MCF 10A (cell line): ENCODE measurements at regions not wholly inside any gene's neighbourhood (a gene's known extent, or its start where the extent isn't known, plus 50 kb on each side); places are given as distances from the start of the nearest gene placed in this dataset.
A peak's percentile ranks its signal among the peaks of the same experiment; 100 is the strongest.

Experiments
- BruUV-seq: library from RNA; stranded (reverse); fragments of 400-500 nt; replicated peaks from 2 replicates; lab custom pipeline; 2021; lab: Mats Ljungman, UMichigan
- CTCF ChIA-PET: fragments of 300-600 bp; sonication (Branson Sonifier 250); formaldehyde crosslinking; extraction: SDS; loops from one replicate; lab custom pipeline; 2021; ENCODE audit warnings: antibody characterized with exemption, inconsistent platforms; lab: Yijun Ruan, JAX
- POLR2A ChIA-PET: fragments of 300-600, 350-650 bp; sonication (Branson Sonifier 250); formaldehyde crosslinking; extraction: SDS; loops from one replicate; lab custom pipeline; 2020; ENCODE audit warnings: antibody characterized with exemption, inconsistent platforms; lab: Yijun Ruan, JAX
- DNase-seq: peaks from one replicate; pipeline ENCODE4 v3.0.0-alpha.2; 2018; ENCODE audit not compliant: unreplicated experiment
- H3K27ac Mint-ChIP-seq: one replicate; pipeline ENCODE4 v1.8.0; 2022; ENCODE audit warnings: mild to moderate bottlenecking, low read depth, mixed read lengths; ENCODE audit not compliant: unreplicated experiment
- H3K27me3 Mint-ChIP-seq: one replicate; pipeline ENCODE4 v1.8.0; 2022; ENCODE audit warnings: mixed read lengths; ENCODE audit not compliant: insufficient read depth, unreplicated experiment
- H3K36me3 Mint-ChIP-seq: one replicate; pipeline ENCODE4 v1.8.0; 2022; ENCODE audit warnings: mild to moderate bottlenecking, moderate library complexity, mixed read lengths; ENCODE audit not compliant: insufficient read depth, unreplicated experiment
- H3K4me1 Mint-ChIP-seq: one replicate; pipeline ENCODE4 v1.8.0; 2022; ENCODE audit warnings: mixed read lengths; ENCODE audit not compliant: insufficient read depth, unreplicated experiment
- H3K4me3 Mint-ChIP-seq: one replicate; pipeline ENCODE4 v1.8.0; 2022; ENCODE audit warnings: mild to moderate bottlenecking, moderate library complexity, mixed read lengths; ENCODE audit not compliant: unreplicated experiment
- H3K9me3 Mint-ChIP-seq: one replicate; pipeline ENCODE4 v1.8.0; 2022; ENCODE audit warnings: mixed read lengths; ENCODE audit not compliant: unreplicated experiment
- CTCF ChIP-seq: fragments of 200-600 bp; IDR thresholded peaks from one replicate; pipeline ENCODE4 v1.8.0; 2022; ENCODE audit warnings: antibody characterized with exemption, mild to moderate bottlenecking; ENCODE audit not compliant: unreplicated experiment
- intact Hi-C: fragments of 100-400 bp; cut with micrococcal nuclease; formaldehyde crosslinking; loops from 2 replicates; pipeline ENCODE4 v1.14.1; 2022

- H3K27ac Mint-ChIP-seq, result no peak overlapping the region
- no peak for TF ChIP-seq CTCF
- no peak for DNase-seq
- no peaks in the 10 kb centered on the region for H3K27me3 Mint-ChIP-seq
- CTCF ChIA-PET, result interaction anchor here (0.7 kb wide), 2 partner anchors 22 to 48 kb away, joined by 3 to 4 read pairs; no protein-coding TSS in a partner anchor
- peaks cover 10% of the 10 kb centered on the region for H3K9me3 Mint-ChIP-seq
- H3K36me3 Mint-ChIP-seq, result no peaks in the 10 kb centered on the region
- BruUV-seq, result no TSS peak
- peaks cover 15% of the 10 kb centered on the region for H3K4me1 Mint-ChIP-seq
- intact Hi-C loops, result no loop called here
- H3K4me3 Mint-ChIP-seq, result no peak overlapping the region
- POLR2A ChIA-PET, result interaction anchor here (0.9 kb wide), 1 partner anchor 41 kb away, joined by 3 read pairs; no protein-coding TSS in a partner anchor
These were observed 309.7 kb upstream of the RBMS3 start for GRCh38 chr3:28971156-28971555.

GRCh38 chr3:28972921-28973320 lies 307.9 kb upstream of the RBMS3 start:
- ChIA-PET POLR2A (no interaction called here), CTCF (no interaction called here)
- Mint-ChIP-seq H3K27me3 (no peaks in the 10 kb centered on the region), H3K27ac (no peak overlapping the region), H3K9me3 (peaks cover 10% of the 10 kb centered on the region), H3K4me1 (peaks cover 15% of the 10 kb centered on the region), H3K36me3 (peaks cover 4% of the 10 kb centered on the region), H3K4me3 (no peak overlapping the region)
- DNase-seq, result peak; percentile 14
- BruUV-seq, result no TSS peak
- no peak for TF ChIP-seq CTCF
- intact Hi-C loops, result no loop called here

GRCh38 chr3:28973609-28974008 lies 307.3 kb upstream of the RBMS3 start:
- DNase-seq, result no peak
- H3K4me3 Mint-ChIP-seq, result no peak overlapping the region
- H3K27me3 Mint-ChIP-seq, result no peaks in the 10 kb centered on the region
- no TSS peak for BruUV-seq
- H3K36me3 Mint-ChIP-seq, result peaks cover 4% of the 10 kb centered on the region
- peaks cover 8% of the 10 kb centered on the region for H3K9me3 Mint-ChIP-seq
- intact Hi-C loops, result no loop called here
- H3K27ac Mint-ChIP-seq, result no peak overlapping the region
- CTCF ChIA-PET, result interaction anchor here (0.5 kb wide), 1 partner anchor 214 kb away, joined by 3 read pairs; no protein-coding TSS in a partner anchor
- POLR2A ChIA-PET, result interaction anchor here (1.1 kb wide), 1 partner anchor 10 kb away, joined by 3 read pairs; no protein-coding TSS in a partner anchor
- TF ChIP-seq CTCF, result no peak
- peaks cover 15% of the 10 kb centered on the region for H3K4me1 Mint-ChIP-seq

- TF ChIP-seq CTCF, result no peak
- BruUV-seq, result no TSS peak
- H3K36me3 Mint-ChIP-seq, result peaks cover 4% of the 10 kb centered on the region
- DNase-seq, result no peak
- CTCF ChIA-PET, result no interaction called here
- peaks cover 8% of the 10 kb centered on the region for H3K4me1 Mint-ChIP-seq
- H3K27ac Mint-ChIP-seq, result no peak overlapping the region
- POLR2A ChIA-PET, result no interaction called here
- H3K4me3 Mint-ChIP-seq, result no peak overlapping the region
- intact Hi-C loops, result no loop called here
- no peaks in the 10 kb centered on the region for H3K27me3 Mint-ChIP-seq
- H3K9me3 Mint-ChIP-seq, result no peaks in the 10 kb centered on the region
These were observed 302.8 kb upstream of the RBMS3 start for GRCh38 chr3:28978092-28978491.
